ENCODE measurements at regions not wholly inside any gene's neighbourhood (a gene's known extent, or its start where the extent isn't known, plus 50 kb on each side); places are given as distances from the start of the nearest gene placed in this dataset.
A peak's percentile ranks its signal among the peaks of the same experiment; 100 is the strongest.

GRCh38 chr6:73903155-73903554, 207.2 kb downstream of the CD109 start:
- Histone ChIP-seq H2BK12ac (ENCODE audit: low read length) (no peak overlapping the region), H4K12ac (ENCODE audit: low read depth, low read length) (no peak overlapping the region), H3K27ac (ENCODE audit: low read depth, low read length) (no peak overlapping the region), H4K91ac (ENCODE audit: low read depth, low read length) (no peak overlapping the region), H2AFZ (ENCODE audit: insufficient read depth, low read length, poor library complexity) (no peak overlapping the region), H3K79me2 (ENCODE audit: control insufficient read depth, insufficient read depth, low read length, poor library complexity) (no peaks in the 10 kb centered on the region), H3K4me1 (ENCODE audit: control insufficient read depth in 1 of 2, insufficient read depth in 2 of 2, low read length in 2 of 2) (no peaks in the 10 kb centered on the region), H3K4me3 (ENCODE audit: low read depth, low read length) (no peak overlapping the region), H3K23ac (ENCODE audit: low read length) (no peak overlapping the region), H3K9me3 (ENCODE audit: insufficient read depth, low read depth, low read length) (peaks cover 10% of the 10 kb centered on the region), H4K8ac (ENCODE audit: low read depth, low read length) (no peak overlapping the region), H3K9ac (ENCODE audit: low read length) (no peak overlapping the region), H3K4me2 (ENCODE audit: low read length) (no peak overlapping the region), H2BK5ac (ENCODE audit: low read depth, low read length, poor library complexity) (no peak overlapping the region), H3K79me1 (ENCODE audit: low read length) (no peaks in the 10 kb centered on the region), H3K4ac (ENCODE audit: low read depth, low read length) (no peak overlapping the region), H3K36me3 (ENCODE audit: control insufficient read depth in 1 of 2, insufficient read depth in 2 of 2, low read length in 2 of 2) (no peaks in the 10 kb centered on the region), H3K27me3 (ENCODE audit: insufficient read depth, low read length) (no peaks in the 10 kb centered on the region), H3K14ac (ENCODE audit: low read length) (no peak overlapping the region), H2AK5ac (ENCODE audit: low read length) (no peak overlapping the region), H2BK120ac (ENCODE audit: insufficient read depth, low read length, poor library complexity) (no peak overlapping the region), H3K18ac (ENCODE audit: low read length) (no peak overlapping the region)
- WGBS (ENCODE audit: extremely low coverage, insufficient coverage, insufficient read length) = no CpG with 5 or more reads among the region's 14 CpGs
- DNase-seq = no peak

GRCh38 chr6:73901986-73902385, 206.0 kb downstream of the CD109 start:
- Histone ChIP-seq H2AFZ (ENCODE audit: insufficient read depth, low read length, poor library complexity) (no peak overlapping the region), H3K9ac (ENCODE audit: low read length) (no peak overlapping the region), H4K12ac (ENCODE audit: low read depth, low read length) (no peak overlapping the region), H3K4ac (ENCODE audit: low read depth, low read length) (no peak overlapping the region), H4K91ac (ENCODE audit: low read depth, low read length) (no peak overlapping the region), H3K27ac (ENCODE audit: low read depth, low read length) (no peak overlapping the region), H3K36me3 (ENCODE audit: control insufficient read depth in 1 of 2, insufficient read depth in 2 of 2, low read length in 2 of 2) (no peaks in the 10 kb centered on the region), H3K4me2 (ENCODE audit: low read length) (no peak overlapping the region), H2BK12ac (ENCODE audit: low read length) (no peak overlapping the region), H3K79me2 (ENCODE audit: control insufficient read depth, insufficient read depth, low read length, poor library complexity) (no peaks in the 10 kb centered on the region), H2BK120ac (ENCODE audit: insufficient read depth, low read length, poor library complexity) (no peak overlapping the region), H3K4me1 (ENCODE audit: control insufficient read depth in 1 of 2, insufficient read depth in 2 of 2, low read length in 2 of 2) (no peaks in the 10 kb centered on the region), H3K27me3 (ENCODE audit: insufficient read depth, low read length) (no peaks in the 10 kb centered on the region), H3K23ac (ENCODE audit: low read length) (no peak overlapping the region), H4K8ac (ENCODE audit: low read depth, low read length) (no peak overlapping the region), H3K9me3 (ENCODE audit: insufficient read depth, low read depth, low read length) (peaks cover 10% of the 10 kb centered on the region), H2BK5ac (ENCODE audit: low read depth, low read length, poor library complexity) (no peak overlapping the region), H2AK5ac (ENCODE audit: low read length) (no peak overlapping the region), H3K4me3 (ENCODE audit: low read depth, low read length) (no peak overlapping the region), H3K18ac (ENCODE audit: low read length) (no peak overlapping the region), H3K14ac (ENCODE audit: low read length) (no peak overlapping the region), H3K79me1 (ENCODE audit: low read length) (no peaks in the 10 kb centered on the region)
- no peak for DNase-seq

GRCh38 chr6:73901311-73901710, 205.3 kb downstream of the CD109 start:
- Histone ChIP-seq H4K12ac (ENCODE audit: low read depth, low read length) (no peak overlapping the region), H3K4me1 (ENCODE audit: control insufficient read depth in 1 of 2, insufficient read depth in 2 of 2, low read length in 2 of 2) (no peaks in the 10 kb centered on the region), H3K9me3 (ENCODE audit: insufficient read depth, low read depth, low read length) (peaks cover 10% of the 10 kb centered on the region), H2BK120ac (ENCODE audit: insufficient read depth, low read length, poor library complexity) (no peak overlapping the region), H3K4me2 (ENCODE audit: low read length) (no peak overlapping the region), H3K14ac (ENCODE audit: low read length) (no peak overlapping the region), H2BK12ac (ENCODE audit: low read length) (no peak overlapping the region), H3K18ac (ENCODE audit: low read length) (no peak overlapping the region), H3K79me1 (ENCODE audit: low read length) (no peaks in the 10 kb centered on the region), H4K91ac (ENCODE audit: low read depth, low read length) (no peak overlapping the region), H4K8ac (ENCODE audit: low read depth, low read length) (no peak overlapping the region), H2AK5ac (ENCODE audit: low read length) (no peak overlapping the region), H3K27me3 (ENCODE audit: insufficient read depth, low read length) (no peaks in the 10 kb centered on the region), H3K4me3 (ENCODE audit: low read depth, low read length) (no peak overlapping the region), H2AFZ (ENCODE audit: insufficient read depth, low read length, poor library complexity) (no peak overlapping the region), H3K36me3 (ENCODE audit: control insufficient read depth in 1 of 2, insufficient read depth in 2 of 2, low read length in 2 of 2) (no peaks in the 10 kb centered on the region), H2BK5ac (ENCODE audit: low read depth, low read length, poor library complexity) (no peak overlapping the region), H3K9ac (ENCODE audit: low read length) (no peak overlapping the region), H3K4ac (ENCODE audit: low read depth, low read length) (no peak overlapping the region), H3K79me2 (ENCODE audit: control insufficient read depth, insufficient read depth, low read length, poor library complexity) (no peaks in the 10 kb centered on the region), H3K27ac (ENCODE audit: low read depth, low read length) (no peak overlapping the region), H3K23ac (ENCODE audit: low read length) (no peak overlapping the region)
- DNase-seq = peak; percentile 60 to 75

DNA sequence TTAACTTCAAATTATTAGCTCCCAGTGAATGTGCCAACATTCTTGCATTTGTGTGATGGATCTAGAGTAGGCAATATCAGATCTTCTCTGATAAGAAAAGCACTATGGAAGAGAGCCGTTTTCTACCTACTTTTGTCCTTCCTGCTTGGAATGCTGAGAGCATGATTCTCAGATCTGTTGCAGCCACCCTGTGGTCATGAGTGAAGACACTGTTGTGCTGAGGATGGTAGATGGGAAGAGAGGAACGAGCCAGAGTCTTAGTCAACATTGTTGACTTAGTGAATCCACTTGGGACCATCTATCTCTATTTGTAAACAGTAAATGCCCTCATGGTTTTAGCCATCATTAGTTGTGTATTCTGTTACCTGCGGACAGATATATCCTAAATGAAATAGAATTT, 202.6 kb downstream of the CD109 start:
- Histone ChIP-seq H3K4ac (ENCODE audit: low read depth, low read length) (no peak overlapping the region), H3K27ac (ENCODE audit: low read depth, low read length) (no peak overlapping the region), H3K9ac (ENCODE audit: low read length) (no peak overlapping the region), H3K14ac (ENCODE audit: low read length) (no peak overlapping the region), H2BK5ac (ENCODE audit: low read depth, low read length, poor library complexity) (no peak overlapping the region), H3K23ac (ENCODE audit: low read length) (no peak overlapping the region), H3K4me2 (ENCODE audit: low read length) (no peak overlapping the region), H4K12ac (ENCODE audit: low read depth, low read length) (no peak overlapping the region), H3K36me3 (ENCODE audit: control insufficient read depth in 1 of 2, insufficient read depth in 2 of 2, low read length in 2 of 2) (no peaks in the 10 kb centered on the region), H3K4me1 (ENCODE audit: control insufficient read depth in 1 of 2, insufficient read depth in 2 of 2, low read length in 2 of 2) (no peaks in the 10 kb centered on the region), H2AK5ac (ENCODE audit: low read length) (no peak overlapping the region), H2BK120ac (ENCODE audit: insufficient read depth, low read length, poor library complexity) (no peak overlapping the region), H3K27me3 (ENCODE audit: insufficient read depth, low read length) (no peaks in the 10 kb centered on the region), H3K9me3 (ENCODE audit: insufficient read depth, low read depth, low read length) (peaks cover 10% of the 10 kb centered on the region), H3K18ac (ENCODE audit: low read length) (no peak overlapping the region), H2AFZ (ENCODE audit: insufficient read depth, low read length, poor library complexity) (no peak overlapping the region), H2BK12ac (ENCODE audit: low read length) (no peak overlapping the region), H3K4me3 (ENCODE audit: low read depth, low read length) (no peak overlapping the region), H4K91ac (ENCODE audit: low read depth, low read length) (no peak overlapping the region), H4K8ac (ENCODE audit: low read depth, low read length) (no peak overlapping the region), H3K79me2 (ENCODE audit: control insufficient read depth, insufficient read depth, low read length, poor library complexity) (no peaks in the 10 kb centered on the region), H3K79me1 (ENCODE audit: low read length) (no peaks in the 10 kb centered on the region)
- WGBS (ENCODE audit: extremely low coverage, insufficient coverage, insufficient read length) = no CpG with 5 or more reads among the region's 3 CpGs
- DNase-seq = no peak

- no peak overlapping the region for H2BK5ac ChIP-seq (ENCODE audit: low read depth, low read length, poor library complexity)
- no peak overlapping the region for H2AFZ ChIP-seq (ENCODE audit: insufficient read depth, low read length, poor library complexity)
- H4K12ac ChIP-seq (ENCODE audit: low read depth, low read length) = no peak overlapping the region
- H2BK12ac ChIP-seq (ENCODE audit: low read length) = no peak overlapping the region
- no peak overlapping the region for H4K8ac ChIP-seq (ENCODE audit: low read depth, low read length)
- no peak overlapping the region for H3K14ac ChIP-seq (ENCODE audit: low read length)
- H3K23ac ChIP-seq (ENCODE audit: low read length) = no peak overlapping the region
- H3K27ac ChIP-seq (ENCODE audit: low read depth, low read length) = no peak overlapping the region
- H3K4me3 ChIP-seq (ENCODE audit: low read depth, low read length) = no peak overlapping the region
- no peak overlapping the region for H2BK120ac ChIP-seq (ENCODE audit: insufficient read depth, low read length, poor library complexity)
- H3K79me1 ChIP-seq (ENCODE audit: low read length) = no peaks in the 10 kb centered on the region
- no peak overlapping the region for H3K9ac ChIP-seq (ENCODE audit: low read length)
- H3K4me1 ChIP-seq (ENCODE audit: control insufficient read depth in 1 of 2, insufficient read depth in 2 of 2, low read length in 2 of 2) = no peaks in the 10 kb centered on the region
- H3K79me2 ChIP-seq (ENCODE audit: control insufficient read depth, insufficient read depth, low read length, poor library complexity) = no peaks in the 10 kb centered on the region
- H2AK5ac ChIP-seq (ENCODE audit: low read length) = no peak overlapping the region
- H3K36me3 ChIP-seq (ENCODE audit: control insufficient read depth in 1 of 2, insufficient read depth in 2 of 2, low read length in 2 of 2) = no peaks in the 10 kb centered on the region
- WGBS (ENCODE audit: extremely low coverage, insufficient coverage, insufficient read length) = no CpG with 5 or more reads among the region's 4 CpGs
- no peaks in the 10 kb centered on the region for H3K9me3 ChIP-seq (ENCODE audit: insufficient read depth, low read depth, low read length)
- no peak overlapping the region for H3K18ac ChIP-seq (ENCODE audit: low read length)
- DNase-seq = no peak
- no peak overlapping the region for H3K4ac ChIP-seq (ENCODE audit: low read depth, low read length)
- H3K27me3 ChIP-seq (ENCODE audit: insufficient read depth, low read length) = no peaks in the 10 kb centered on the region
- H4K91ac ChIP-seq (ENCODE audit: low read depth, low read length) = no peak overlapping the region
- no peak overlapping the region for H3K4me2 ChIP-seq (ENCODE audit: low read length)
Observed at GRCh38 chr6:73893696-73894095, 197.7 kb downstream of the CD109 start.
